ENCODE measurements at regions not wholly inside any gene's neighbourhood (a gene's known extent, or its start where the extent isn't known, plus 50 kb on each side); places are given as distances from the start of the nearest gene placed in this dataset.

DNA sequence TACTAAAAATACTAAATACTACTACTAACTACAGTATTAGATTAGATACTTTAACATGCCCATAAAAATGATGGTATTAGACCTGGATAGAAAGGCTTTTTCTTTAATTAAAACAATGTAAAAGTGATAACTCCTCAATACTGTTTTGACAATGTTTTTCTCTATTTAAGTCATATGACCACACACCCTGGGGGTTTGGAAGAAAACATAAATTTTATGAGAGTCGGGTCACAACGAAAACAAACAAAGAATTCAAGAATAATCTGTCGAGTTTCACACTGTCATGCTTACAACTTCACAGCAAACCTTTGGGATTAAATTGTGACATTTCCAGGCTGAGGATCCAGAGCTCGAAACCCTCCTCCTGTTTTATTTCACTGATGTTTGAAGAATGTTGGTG lies 107.4 kb upstream of the SOX4 start:
- no peak for DNase-seq

DNA sequence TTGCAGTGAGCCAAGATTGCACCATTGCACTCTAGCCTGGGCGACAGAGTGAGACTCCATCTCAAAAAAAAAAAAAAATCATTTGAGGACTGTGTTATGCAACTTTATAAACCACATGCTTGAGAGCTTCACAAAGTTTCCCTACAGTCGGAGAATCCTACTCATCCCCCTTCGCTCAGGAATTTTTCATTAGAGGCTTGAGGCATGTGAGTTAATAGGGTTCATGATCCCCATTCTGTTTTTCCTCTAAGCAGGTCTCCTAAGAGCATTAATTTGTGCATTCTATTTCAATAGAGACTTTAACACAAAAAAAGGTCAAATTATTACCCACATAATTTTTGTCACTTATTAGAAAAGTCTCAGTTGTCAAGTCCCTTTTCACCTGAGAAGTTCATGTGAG lies 103.7 kb upstream of the SOX4 start:
- DNase-seq: no peak

DNA sequence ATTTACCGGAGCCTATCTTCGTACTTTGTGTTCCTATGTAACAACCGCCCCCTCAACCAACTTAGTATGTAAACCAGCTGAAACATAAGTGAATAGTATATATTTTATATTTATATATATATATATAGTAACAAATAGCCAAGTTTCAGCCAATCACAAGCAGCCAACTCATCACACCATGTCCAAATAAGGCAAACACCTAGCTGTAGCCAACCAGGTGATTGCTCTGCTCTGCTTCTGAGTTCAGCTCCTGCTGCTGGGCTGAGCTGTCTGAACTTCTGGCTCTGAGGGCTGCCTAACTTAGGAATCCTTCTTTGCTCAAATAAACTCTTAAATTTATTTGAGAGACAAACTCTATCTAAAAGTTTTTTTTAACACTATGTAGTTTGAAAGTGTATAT lies 101.6 kb upstream of the SOX4 start:
- no peak for DNase-seq

DNA sequence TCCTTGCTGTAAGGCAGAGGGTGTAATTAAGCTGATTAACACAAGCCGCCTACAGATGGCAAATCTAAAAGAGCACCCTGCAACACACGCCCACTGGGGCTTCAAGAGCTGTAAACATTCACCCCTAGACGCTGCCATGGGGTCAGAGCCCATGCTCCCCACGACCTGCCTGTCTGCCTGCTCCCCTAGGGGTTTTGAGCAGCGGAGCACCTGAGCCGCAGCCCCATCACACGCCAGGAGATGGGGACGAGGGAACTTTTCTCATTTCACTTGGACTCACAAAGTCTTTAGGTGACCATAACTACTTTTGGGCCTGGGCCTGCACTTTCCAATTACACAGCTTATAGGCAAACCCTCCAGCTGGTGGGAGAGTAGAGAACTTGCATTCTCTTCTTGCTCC lies 99.0 kb upstream of the SOX4 start:
- no peak for DNase-seq

DNA sequence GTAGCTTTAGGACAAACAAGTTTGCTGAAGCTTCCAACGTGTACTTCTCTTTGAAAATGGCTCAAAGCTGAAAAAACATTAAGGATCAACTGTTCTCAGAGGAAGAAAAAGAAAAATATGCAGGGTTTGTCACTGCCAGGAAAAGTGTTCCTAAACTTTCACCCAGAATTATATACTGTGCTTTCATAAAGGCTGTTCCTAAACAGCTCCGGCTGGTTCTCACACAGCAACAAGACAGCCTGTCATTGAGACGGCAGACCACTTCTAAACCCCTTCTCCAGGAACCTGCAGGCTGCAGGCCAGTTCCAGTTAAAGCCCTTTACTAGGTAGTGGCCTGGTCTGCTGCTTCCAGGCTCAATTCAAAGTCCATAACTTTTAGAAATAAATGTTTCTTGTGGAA lies 97.4 kb upstream of the SOX4 start:
- no peak for DNase-seq

DNA sequence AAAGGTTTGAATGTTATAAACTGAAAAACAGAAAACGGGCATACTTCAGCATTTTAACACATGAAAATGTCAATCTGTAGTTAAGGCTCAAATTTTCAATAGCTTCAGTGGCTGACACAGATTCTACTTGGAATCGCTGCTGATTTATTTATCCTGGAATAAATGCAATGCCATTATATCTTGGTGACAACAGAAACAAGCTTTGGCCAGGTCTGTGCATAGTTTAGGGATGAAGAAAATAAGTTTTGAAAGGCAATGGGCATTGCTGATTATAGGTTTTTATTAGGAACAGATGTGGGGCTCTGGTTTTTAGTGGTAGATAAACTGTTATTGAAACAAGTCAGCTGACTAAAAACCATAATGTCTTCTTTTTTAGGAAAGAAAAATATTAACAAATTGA lies 96.8 kb upstream of the SOX4 start:
- no peak for DNase-seq

DNA sequence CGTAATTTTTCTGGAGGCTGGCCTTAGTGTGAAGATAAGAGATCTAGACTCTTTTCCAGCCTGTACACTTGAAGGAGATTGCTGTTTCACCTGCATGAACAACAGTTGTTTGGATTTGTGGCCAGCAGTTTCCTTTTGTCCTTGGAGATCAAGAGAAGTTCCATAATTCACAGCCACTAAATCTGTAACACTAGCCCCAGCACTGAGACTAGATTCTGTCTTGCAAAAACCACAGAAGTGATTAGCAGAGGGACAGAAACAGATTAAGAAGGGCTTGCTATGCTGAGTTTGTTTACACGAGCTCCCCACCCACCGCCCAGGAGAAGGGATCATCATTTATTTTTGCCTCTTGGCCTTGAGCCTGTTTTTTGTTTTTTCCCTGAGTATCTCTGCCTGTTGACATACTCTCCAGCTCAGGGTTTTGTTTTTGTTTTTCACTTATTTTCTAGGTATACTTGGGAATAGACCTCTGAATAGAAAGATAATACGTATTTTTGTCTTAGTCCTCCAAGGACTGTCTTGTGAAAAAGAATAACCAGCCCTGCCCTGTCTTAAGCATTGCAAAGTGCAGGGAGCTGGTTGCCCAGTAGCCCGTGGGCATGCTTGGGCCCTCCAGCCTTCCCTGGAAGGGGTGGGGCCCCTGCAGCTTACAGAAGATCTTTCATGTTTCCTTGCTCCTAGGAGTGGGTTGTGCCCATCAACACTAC lies 93.1 kb upstream of the SOX4 start:
- DNase-seq: no peak

DNA sequence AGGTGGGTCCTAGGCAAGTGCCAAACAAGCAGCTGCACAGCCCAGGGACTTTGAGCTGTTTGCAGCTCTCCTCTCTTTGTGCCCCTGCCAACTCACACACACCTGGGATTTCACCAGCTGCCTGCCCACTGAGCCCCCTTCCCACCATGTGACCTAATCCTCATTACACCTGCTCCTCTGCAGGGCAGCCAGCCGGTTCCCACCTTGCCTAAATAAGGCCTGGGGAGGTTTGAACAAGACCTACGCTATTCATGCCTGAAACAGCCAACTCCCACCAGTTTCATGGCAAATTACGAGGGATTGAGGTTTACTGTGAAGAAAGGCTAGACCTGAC lies 92.6 kb upstream of the SOX4 start:
- no peak for DNase-seq

DNA sequence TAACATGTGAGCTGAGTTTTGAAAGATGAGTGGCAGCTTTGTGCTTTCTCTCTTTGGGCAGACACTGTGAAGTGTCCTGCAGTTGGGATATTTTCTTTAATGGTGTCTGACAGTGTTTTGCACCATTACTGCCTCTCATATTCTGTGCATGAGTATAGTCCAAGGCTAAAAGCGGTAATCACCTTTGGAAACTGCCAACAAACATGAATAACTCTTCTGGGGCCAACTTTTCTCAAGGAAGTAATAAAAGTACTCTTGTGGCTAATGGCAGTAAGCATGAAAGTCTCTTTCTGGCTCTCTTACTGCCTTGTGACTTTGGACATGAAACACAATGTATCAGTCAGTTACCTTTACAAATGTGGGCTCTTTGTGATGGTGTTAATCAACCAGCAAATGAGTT lies 91.7 kb upstream of the SOX4 start:
- DNase-seq: no peak

DNA sequence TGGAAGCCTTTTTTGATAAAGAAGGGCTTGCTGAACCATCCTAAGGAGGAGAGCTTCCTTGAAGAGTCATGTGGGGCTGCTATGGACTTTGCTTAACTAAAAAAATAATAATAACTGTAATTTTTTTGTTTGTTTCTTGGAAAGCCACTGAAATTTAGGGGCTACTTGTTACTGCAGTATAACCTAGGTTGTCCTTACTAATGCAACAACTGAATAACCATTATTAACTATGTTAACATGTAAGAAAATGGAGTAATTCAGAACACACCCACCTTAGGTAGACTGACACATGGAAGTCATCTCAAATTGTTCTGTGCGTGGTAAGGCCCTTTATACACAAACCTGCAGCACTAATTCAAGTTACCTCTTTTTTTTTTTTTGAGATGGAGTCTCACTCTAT lies 90.9 kb upstream of the SOX4 start:
- DNase-seq: no peak

DNA sequence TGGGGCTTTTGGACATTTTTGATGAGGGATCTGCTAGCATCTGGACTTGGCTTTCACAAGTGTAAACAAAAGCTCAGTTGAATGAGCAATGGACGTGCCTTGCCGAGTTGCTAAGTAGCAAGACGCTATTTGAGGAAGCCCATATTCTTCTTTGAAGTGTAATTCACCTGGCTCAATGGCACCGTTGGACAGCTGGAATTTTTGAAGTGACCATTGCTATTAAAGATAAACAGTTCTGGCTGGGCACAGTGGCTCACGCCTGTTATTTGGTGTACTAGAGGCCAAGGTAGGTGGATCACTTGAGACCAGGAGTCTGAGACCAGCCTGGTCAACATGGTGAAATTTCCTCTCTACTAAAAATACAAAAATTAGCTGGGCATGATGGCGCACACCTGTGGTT lies 88.8 kb upstream of the SOX4 start:
- DNase-seq: no peak

DNA sequence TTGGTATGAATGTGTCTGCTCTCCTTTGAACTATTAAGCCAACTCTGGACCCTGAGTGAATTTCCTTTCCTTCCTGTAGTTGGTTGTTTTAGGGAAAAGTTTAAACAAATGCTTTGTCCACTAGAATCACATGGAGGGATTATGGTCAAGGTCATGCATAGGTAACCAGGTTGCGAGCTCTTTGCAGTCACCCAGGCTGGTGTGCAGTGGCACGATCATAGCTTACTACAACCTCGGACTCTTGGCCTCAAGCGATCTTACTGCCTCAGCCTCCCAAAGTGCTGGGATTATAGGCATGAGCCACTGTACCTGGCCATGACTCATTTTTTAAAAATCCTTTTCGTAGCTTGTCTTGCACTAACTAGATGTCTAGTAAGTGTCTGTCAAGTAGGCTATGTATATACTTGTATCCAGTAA lies 88.0 kb upstream of the SOX4 start:
- DNase-seq: no peak

DNA sequence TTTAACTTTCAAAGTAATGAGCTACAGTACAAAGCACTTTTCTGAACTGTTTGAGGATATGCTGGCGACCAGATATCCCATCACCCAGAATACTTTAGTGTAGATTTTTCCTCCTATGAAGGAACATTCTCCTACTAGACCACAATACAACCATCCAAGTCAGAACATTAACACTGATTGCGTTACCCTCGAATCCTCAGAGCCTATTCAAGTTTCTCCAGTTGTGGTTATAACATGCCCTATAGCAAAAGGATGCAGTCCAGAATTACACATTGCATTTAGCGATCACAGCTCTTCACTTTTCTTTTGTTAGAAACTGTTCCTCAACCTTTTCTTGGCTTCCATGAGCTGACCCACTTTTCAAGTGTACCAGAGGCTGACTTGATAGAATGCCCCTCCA lies 87.4 kb upstream of the SOX4 start:
- no peak for DNase-seq

DNA sequence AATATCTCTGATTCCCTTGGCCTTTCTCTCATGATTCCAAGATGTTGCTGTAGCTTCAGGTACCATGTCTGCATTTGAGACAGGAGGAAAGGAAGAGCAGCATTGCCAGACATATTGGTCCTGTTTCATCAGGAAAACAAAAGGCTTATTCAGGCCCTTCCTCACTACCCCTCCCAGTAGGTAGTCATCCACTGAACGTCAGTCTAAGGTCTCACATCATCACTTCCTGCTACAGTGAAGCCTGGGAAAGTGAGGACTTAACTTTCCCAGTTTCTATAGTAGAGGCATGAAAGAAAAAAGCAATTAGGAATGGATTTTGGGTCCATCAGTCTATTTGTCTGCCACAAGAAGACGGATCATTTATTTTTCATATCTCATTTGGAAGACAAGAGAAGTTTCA lies 85.7 kb upstream of the SOX4 start:
- no peak for DNase-seq

DNA sequence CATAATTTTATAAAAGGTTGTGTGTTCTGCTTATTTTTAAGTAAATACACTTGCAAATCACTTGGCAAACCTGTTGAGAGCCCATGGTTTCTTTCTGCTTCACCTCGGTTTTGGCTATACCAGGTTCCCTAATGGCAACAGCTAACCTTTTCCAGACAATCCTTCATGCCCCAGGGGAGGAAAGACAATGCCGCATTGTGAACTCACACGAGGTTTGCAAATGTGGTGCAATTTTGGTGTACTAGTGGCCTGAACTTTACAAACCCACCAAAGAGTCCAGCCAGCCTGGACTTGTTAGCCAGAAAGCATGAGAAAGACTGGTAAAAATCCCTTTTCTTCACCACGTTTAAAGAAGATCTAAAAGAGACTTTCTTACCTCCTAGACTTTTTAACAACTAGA lies 84.8 kb upstream of the SOX4 start:
- DNase-seq: no peak

DNA sequence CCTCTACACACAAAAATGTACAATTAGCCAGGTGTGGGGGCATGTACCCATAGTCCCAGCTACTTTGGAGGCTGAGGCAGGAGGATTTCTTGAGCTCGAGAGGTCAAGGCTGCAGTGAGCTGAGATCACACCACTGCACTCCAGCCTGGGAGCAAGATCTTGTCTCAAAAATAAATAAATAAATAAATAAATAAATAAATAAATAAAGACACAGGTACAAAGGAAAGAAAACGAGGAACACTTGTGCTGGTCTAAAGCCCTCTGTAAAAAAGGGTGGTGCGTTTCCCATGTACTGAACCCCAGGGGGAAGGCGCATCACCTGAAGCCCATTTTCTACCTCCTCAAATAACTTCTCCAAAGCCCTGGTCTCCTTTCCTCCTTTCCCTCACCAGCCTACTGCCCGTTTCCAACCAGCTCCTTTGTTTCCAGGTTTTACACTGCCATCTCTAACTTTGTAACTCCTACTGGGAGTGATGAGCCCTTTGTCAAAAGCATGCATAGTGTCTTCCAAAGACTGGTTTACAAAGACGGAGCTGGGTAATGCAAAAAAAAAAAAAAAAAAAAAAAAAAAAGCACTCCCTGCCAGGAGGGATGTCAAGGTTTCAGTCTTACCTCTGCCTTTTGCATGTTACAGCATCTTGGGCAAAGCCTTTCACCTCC lies 81.5 kb upstream of the SOX4 start:
- no peak for DNase-seq

DNA sequence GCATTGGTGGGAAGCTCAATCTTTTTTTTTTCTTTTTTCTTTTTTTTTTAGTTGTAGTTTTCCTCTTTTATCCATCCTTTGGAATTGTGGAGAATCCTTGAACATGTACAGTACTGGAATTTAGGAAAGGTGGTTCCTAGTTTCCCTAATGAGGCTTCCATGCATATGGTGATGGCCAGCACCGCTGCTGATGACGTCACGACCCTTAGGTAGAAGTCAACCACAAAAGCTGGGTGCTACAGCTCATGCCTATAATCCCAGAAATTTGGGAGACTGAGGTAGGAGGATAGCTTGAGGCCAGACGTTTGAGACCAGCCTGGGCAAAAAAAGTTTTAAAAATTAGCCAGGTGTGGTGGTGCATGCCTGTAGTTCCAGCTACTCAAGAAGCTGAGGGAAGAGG lies 79.3 kb upstream of the SOX4 start:
- no peak for DNase-seq

DNA sequence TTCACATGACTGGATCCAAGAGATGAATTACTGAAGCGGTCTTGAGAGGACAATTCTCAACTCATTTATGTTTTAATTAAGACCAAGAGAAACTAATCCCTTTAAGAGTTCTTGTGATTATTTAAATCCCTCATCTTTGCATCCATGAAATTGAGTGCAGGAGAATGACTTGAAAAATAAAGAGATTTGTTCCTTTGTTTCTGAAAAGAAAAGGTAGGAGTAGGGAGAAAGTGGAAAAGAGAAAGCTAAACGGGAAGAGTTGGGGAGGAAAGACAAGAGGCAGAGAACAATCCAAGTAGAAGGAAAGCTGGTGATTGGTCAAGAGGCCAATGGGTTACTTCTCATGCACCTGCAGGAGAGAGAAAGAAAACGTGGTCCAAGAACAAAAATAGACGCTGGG lies 75.2 kb upstream of the SOX4 start:
- DNase-seq: no peak

DNA sequence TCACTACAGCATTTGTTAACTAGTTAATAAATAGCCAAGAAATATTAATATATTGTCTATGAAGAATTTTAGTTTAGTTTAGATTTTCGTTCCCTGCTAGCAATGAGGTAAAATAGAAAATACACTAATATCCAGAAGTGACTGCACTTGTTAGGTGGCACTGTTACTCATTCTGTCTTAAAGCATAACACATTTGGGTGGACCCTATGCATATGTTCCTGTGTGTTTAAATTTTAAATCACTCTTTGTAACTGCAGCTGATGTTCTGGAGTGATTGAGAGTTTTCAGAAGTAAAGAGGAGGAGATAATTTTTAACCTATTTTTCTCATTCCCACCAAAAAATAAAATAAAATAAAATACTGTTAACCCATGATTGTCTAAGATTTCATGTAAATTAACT lies 73.9 kb upstream of the SOX4 start:
- DNase-seq: no peak

DNA sequence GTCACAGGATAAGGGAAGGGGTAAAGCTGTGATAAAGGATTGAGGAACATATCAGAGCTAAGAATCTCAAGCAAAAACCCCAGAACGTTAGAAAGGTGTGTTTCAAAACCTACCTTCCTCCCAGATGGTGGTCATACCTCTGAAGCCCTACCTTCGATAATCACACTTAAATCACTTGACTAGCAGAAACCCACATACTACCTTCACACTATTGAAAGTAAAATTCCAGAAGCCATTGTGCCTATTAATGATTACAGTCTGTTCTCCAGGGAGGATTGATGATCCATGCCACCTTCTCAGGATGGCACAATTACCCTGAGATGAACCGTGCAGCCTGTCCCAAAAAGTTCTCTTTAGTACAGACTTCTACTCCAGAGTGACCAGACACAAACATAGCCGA lies 72.3 kb upstream of the SOX4 start:
- no peak for DNase-seq

DNA sequence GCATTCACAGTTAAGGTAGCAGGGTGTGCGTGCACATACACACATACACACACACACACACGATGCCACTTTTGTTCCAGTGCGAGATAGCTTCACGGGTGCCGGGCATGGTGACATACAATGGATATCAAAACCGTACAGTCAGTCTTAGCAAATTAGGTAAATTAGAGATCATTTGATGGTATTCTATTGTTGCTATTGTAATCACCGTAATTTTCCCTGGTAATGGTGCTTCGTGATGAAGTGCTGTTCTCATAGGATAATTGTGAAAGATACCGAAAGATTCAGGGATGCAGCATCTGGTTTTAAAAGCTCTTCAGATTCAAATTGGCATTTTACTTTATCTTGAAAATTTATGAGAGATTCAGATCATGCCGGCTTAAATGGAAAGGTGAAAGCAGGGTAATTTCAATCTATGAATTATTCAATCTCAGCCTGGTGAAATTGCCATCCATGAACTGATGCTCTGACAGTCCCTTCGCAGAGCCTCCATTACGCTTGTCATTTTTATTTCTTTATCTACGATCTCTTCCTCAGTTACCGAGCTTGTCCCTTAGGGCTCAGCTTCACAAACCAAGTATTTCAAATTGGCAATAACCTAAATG lies 71.3 kb upstream of the SOX4 start:
- no peak for DNase-seq

DNA sequence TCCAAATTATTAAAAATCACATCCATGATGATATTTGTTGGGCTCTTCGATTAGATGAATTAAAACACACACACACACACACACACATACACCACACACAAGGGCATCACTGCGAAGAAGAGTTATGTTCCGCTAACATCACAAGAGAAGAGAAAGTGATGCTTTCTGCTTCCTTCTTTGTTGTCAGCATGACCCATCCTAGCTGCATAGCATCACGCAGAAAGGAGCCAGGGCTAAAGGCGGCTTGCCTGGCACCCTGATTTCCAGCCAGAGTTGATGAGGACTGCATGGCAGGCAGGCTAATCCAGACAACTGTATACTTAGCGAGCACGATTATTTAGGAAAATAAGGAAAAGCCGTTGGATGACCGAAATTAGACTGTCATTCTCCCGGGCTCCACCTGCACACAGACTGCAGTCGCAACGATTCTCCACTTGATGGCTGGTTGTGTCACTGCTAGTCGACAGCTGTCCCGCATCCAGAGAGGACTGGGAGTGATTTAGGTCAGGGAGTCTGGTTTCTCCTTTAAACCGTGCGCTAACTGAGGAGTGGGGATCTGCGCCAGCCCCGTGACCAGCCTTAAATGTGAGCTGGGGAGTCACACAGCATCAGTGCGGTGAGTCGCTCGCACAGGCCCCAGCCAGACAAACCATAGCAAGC lies 70.6 kb upstream of the SOX4 start:
- DNase-seq: peak; percentile 31

DNA sequence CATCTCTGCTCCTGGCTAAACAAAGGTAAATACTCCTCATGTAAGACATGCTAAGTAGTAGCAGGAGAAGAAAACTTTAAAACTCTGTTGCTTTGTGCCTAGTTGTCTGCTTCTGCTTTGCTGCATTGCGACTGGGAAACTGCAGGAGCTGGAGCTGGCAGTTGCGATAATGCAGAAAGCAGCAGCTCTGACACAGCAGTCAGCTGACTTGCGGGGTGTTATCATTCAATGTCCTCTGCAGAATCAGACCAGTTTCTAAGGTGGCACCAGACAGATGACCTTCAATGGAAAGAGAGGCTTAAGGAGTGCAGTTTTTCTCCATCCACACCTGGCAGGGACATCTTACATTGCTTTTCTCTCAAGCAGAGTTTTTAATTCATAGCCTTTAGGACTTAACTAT lies 69.9 kb upstream of the SOX4 start:
- no peak for DNase-seq

DNA sequence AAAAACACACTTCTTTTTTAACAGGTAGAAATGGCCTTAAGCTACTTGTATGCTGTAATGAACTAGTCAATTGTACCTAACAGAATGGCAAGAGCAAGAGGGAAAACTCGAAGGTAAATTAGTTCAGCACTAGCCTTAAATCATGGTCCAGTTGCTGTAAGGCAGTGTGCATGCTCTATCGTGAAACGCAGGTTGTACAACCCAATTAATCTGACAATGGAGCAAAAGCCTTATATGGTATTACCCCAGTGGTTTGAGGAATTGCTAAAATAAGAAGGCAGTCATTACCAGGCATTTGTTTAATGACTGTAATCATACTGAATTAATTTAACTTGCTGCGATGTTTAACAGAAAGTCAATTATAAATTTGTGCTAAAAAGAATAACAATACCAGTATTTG lies 69.3 kb upstream of the SOX4 start:
- DNase-seq: no peak
